GM12892 (cell line): ENCODE measurements at regions not wholly inside any gene's neighbourhood (a gene's known extent, or its start where the extent isn't known, plus 50 kb on each side); places are given as distances from the start of the nearest gene placed in this dataset.

ENCODE experiments used
- POLR2A ChIP-seq: IDR thresholded peaks from 2 replicates; pipeline ENCODE4 v1.6.1; 2011; ENCODE audit warnings: low read depth, low read length, control low read depth
- POLR2AphosphoS5 ChIP-seq: IDR thresholded peaks from 2 replicates; pipeline ENCODE4 v1.6.1; 2011; ENCODE audit warnings: low read depth, low read length, control low read depth
- TAF1 ChIP-seq: IDR thresholded peaks from 2 replicates; pipeline ENCODE4 v1.6.1; 2011; ENCODE audit warnings: low read depth, mild to moderate bottlenecking, control low read depth, low read length, borderline replicate concordance

- no peak for TF ChIP-seq POLR2AphosphoS5
- TF ChIP-seq POLR2A: no peak
- no peak for TF ChIP-seq TAF1
Observed at GRCh38 chr12:91287753-91288152, 105.1 kb upstream of the DCN start.
